GM19372 (cell line): ENCODE measurements at regions not wholly inside any gene's neighbourhood (a gene's known extent, or its start where the extent isn't known, plus 50 kb on each side); places are given as distances from the start of the nearest gene placed in this dataset.
"Not testable (repeated sequence)": the region's sequence is repeated elsewhere in the genome, so short reads cannot be mapped to it uniquely, and the experiment has no call there.

Experiments used
- ATAC-seq: cut with Tn5 transposase; IDR thresholded peaks from one replicate; pipeline ENCODE4 v1.9.1; 2021; ENCODE audit warnings: mild to moderate bottlenecking, low read depth, moderate library complexity; ENCODE audit not compliant: unreplicated experiment

- ATAC-seq: not testable (repeated sequence)
Measured at GRCh38 chr13:104605435-104605834, 1539.2 kb upstream of the SLC10A2 start.

- no peak for ATAC-seq
Measured at GRCh38 chr13:104597546-104598180, 1531.4 kb upstream of the SLC10A2 start.

GRCh38 chr13:104595511-104595910 is 1529.3 kb upstream of the SLC10A2 start:
- no peak for ATAC-seq

- ATAC-seq: no peak
Measured at GRCh38 chr13:104594806-104595205, 1528.6 kb upstream of the SLC10A2 start.

- no peak for ATAC-seq
Measured at GRCh38 chr13:104593693-104594092, 1527.5 kb upstream of the SLC10A2 start.

- no peak for ATAC-seq
Measured at GRCh38 chr13:104593251-104593576, 1527.0 kb upstream of the SLC10A2 start.

GRCh38 chr13:104592545-104593250 is 1526.5 kb upstream of the SLC10A2 start:
- no peak for ATAC-seq

GRCh38 chr13:104592127-104592526 is 1525.9 kb upstream of the SLC10A2 start:
- ATAC-seq: no peak

- no peak for ATAC-seq
Measured at GRCh38 chr13:104586051-104586746, 1520.0 kb upstream of the SLC10A2 start.

GRCh38 chr13:104584481-104584880 is 1518.3 kb upstream of the SLC10A2 start:
- no peak for ATAC-seq

- no peak for ATAC-seq
Measured at GRCh38 chr13:104580931-104581330, 1514.7 kb upstream of the SLC10A2 start.

- no peak for ATAC-seq
Measured at GRCh38 chr13:104577071-104577815, 1511.0 kb upstream of the SLC10A2 start.

- ATAC-seq: no peak
Measured at GRCh38 chr13:104571893-104572229, 1505.6 kb upstream of the SLC10A2 start.

- no peak for ATAC-seq
Measured at GRCh38 chr13:104571161-104571892, 1505.1 kb upstream of the SLC10A2 start.

- ATAC-seq: no peak
Measured at GRCh38 chr13:104567114-104567513, 1500.9 kb upstream of the SLC10A2 start.

GRCh38 chr13:104565888-104566287 is 1499.7 kb upstream of the SLC10A2 start:
- ATAC-seq: no peak

GRCh38 chr13:104553896-104554295 is 1487.7 kb upstream of the SLC10A2 start:
- no peak for ATAC-seq

- no peak for ATAC-seq
Measured at GRCh38 chr13:104553186-104553585, 1487.0 kb upstream of the SLC10A2 start.

- ATAC-seq: no peak
Measured at GRCh38 chr13:104534847-104535246, 1468.6 kb upstream of the SLC10A2 start.

- ATAC-seq: no peak
Measured at GRCh38 chr13:104532132-104532531, 1465.9 kb upstream of the SLC10A2 start.

GRCh38 chr13:104530741-104531140 is 1464.5 kb upstream of the SLC10A2 start:
- ATAC-seq: no peak
